ENCODE measurements at regions not wholly inside any gene's neighbourhood (a gene's known extent, or its start where the extent isn't known, plus 50 kb on each side); places are given as distances from the start of the nearest gene placed in this dataset.

GRCh38 chrX:15072259-15072658, 197.6 kb downstream of the ASB9 start:
- in situ Hi-C loops (cut with MboI) (no loop called here), intact Hi-C loops (cut with micrococcal nuclease) (no loop called here)
- H3K4me3 ChIP-seq = no peak overlapping the region
- DNase-seq (ENCODE audit: extremely low read depth in 1 of 4, low spot score in 3 of 4) = no peak
- no peak for ATAC-seq
- H3K4me2 ChIP-seq (ENCODE audit: insufficient read depth, low read length) = no peak overlapping the region
- FAIRE-seq = no peak
- 6% methylated on average over 3 of the region's 3 CpGs for WGBS (ENCODE audit: insufficient coverage, low coverage, missing lambda C conversion rate)
- H2AFZ ChIP-seq (ENCODE audit: low read depth, low read length) = no peak overlapping the region
- TF ChIP-seq ETV6 (IDR thresholded peaks at IDR 0.05; ENCODE audit: borderline replicate concordance in 1 of 2, low read depth in 2 of 2, low read length in 1 of 2) = no peak
- TF ChIP-seq ETV6 (CRISPR knock-in tag; IDR thresholded peaks at IDR 0.05; ENCODE audit: borderline replicate concordance) = no peak
- TF ChIP-seq FOS (IDR thresholded peaks at IDR 0.05; ENCODE audit: extremely low read depth, insufficient read length) = no peak
- TF ChIP-seq ZNF584 (CRISPR knock-in tag; IDR thresholded peaks at IDR 0.05; ENCODE audit: low read depth) = no peak
- TF ChIP-seq HMGN3 (IDR thresholded peaks at IDR 0.05; ENCODE audit: borderline replicate concordance, extremely low read depth, insufficient read length, low read depth, low read length) = no peak
- ChIA-PET POLR2A (no interaction called here), CTCF (ENCODE audit: low intra/inter-chr PET ratio) (no interaction called here)
- no peak overlapping the region for H3K27ac ChIP-seq (ENCODE audit: extremely low read depth, low read depth, low read length)
- no peaks in the 10 kb centered on the region for H3K9me1 ChIP-seq (ENCODE audit: control insufficient read depth, insufficient read depth, low read length)
- H3K4me1 ChIP-seq (replicated peaks in 1 of 2; ENCODE audit: control insufficient read depth in 2 of 2, insufficient read depth in 2 of 2, low read length in 2 of 2) = no peaks in the 10 kb centered on the region
- H3K9me3 ChIP-seq (replicated peaks; ENCODE audit: control insufficient read depth, insufficient read depth, low read depth, low read length) = no peaks in the 10 kb centered on the region
- BruUV-seq (replicated peaks) = no TSS peak
- no peaks in the 10 kb centered on the region for H3K27me3 ChIP-seq (ENCODE audit: control insufficient read depth in 2 of 2, insufficient read depth in 2 of 2, low read length in 2 of 2)
- no peaks in the 10 kb centered on the region for H3K79me2 ChIP-seq (ENCODE audit: control insufficient read depth, insufficient read depth, low read length)
- no peaks in the 10 kb centered on the region for H4K20me1 ChIP-seq (replicated peaks; ENCODE audit: control insufficient read depth, insufficient read depth, low read length)
- H3K36me3 ChIP-seq (ENCODE audit: control insufficient read depth, insufficient read depth, low read length) = no peaks in the 10 kb centered on the region
- H3K9ac ChIP-seq (ENCODE audit: insufficient read depth in 1 of 2, low read depth in 2 of 2, low read length in 2 of 2) = no peak overlapping the region

- CTCF ChIA-PET (ENCODE audit: low intra/inter-chr PET ratio) = no interaction called here
- no peaks in the 10 kb centered on the region for H3K9me1 ChIP-seq (ENCODE audit: control insufficient read depth, insufficient read depth, low read length)
- H3K4me1 ChIP-seq (replicated peaks in 1 of 2; ENCODE audit: control insufficient read depth in 2 of 2, insufficient read depth in 2 of 2, low read length in 2 of 2) = no peaks in the 10 kb centered on the region
- H3K36me3 ChIP-seq (ENCODE audit: control insufficient read depth, insufficient read depth, low read length) = no peaks in the 10 kb centered on the region
- DNase-seq (ENCODE audit: extremely low read depth in 1 of 4, low spot score in 3 of 4) (no peak), FAIRE-seq (no peak), ATAC-seq (no peak)
- intact Hi-C loops (cut with micrococcal nuclease) (no loop called here), in situ Hi-C loops (cut with MboI) (no loop called here)
- H4K20me1 ChIP-seq (replicated peaks; ENCODE audit: control insufficient read depth, insufficient read depth, low read length) = no peaks in the 10 kb centered on the region
- WGBS (ENCODE audit: insufficient coverage, low coverage, missing lambda C conversion rate) = 0% methylated on average over 2 of the region's 2 CpGs
- POLR2A ChIA-PET = no interaction called here
- H3K27ac ChIP-seq (ENCODE audit: extremely low read depth, low read depth, low read length) = no peak overlapping the region
- no peak overlapping the region for H2AFZ ChIP-seq (ENCODE audit: low read depth, low read length)
- BruUV-seq (replicated peaks) = no TSS peak
- 0 out of 4 replicates have a peak, but pooled peaks of 1 of the 2 experiments have one; percentile 3 for TF ChIP-seq RAD21 (CRISPR knock-in tag; conservative IDR thresholded peaks at IDR 0.05 in 1 of 2, IDR thresholded peaks at IDR 0.05 in 1 of 2)
- TF ChIP-seq, protein P1, sequence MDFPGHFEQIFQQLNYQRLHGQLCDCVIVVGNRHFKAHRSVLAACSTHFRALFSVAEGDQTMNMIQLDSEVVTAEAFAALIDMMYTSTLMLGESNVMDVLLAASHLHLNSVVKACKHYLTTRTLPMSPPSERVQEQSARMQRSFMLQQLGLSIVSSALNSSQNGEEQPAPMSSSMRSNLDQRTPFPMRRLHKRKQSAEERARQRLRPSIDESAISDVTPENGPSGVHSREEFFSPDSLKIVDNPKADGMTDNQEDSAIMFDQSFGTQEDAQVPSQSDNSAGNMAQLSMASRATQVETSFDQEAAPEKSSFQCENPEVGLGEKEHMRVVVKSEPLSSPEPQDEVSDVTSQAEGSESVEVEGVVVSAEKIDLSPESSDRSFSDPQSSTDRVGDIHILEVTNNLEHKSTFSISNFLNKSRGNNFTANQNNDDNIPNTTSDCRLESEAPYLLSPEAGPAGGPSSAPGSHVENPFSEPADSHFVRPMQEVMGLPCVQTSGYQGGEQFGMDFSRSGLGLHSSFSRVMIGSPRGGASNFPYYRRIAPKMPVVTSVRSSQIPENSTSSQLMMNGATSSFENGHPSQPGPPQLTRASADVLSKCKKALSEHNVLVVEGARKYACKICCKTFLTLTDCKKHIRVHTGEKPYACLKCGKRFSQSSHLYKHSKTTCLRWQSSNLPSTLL (IDR thresholded peaks at IDR 0.05) = no peak
- H3K79me2 ChIP-seq (ENCODE audit: control insufficient read depth, insufficient read depth, low read length) = no peaks in the 10 kb centered on the region
- no peaks in the 10 kb centered on the region for H3K9me3 ChIP-seq (replicated peaks; ENCODE audit: control insufficient read depth, insufficient read depth, low read depth, low read length)
- H3K4me2 ChIP-seq (ENCODE audit: insufficient read depth, low read length) = no peak overlapping the region
- H3K4me3 ChIP-seq = no peak overlapping the region
- H3K27me3 ChIP-seq (ENCODE audit: control insufficient read depth in 2 of 2, insufficient read depth in 2 of 2, low read length in 2 of 2) = no peaks in the 10 kb centered on the region
- no peak overlapping the region for H3K9ac ChIP-seq (ENCODE audit: insufficient read depth in 1 of 2, low read depth in 2 of 2, low read length in 2 of 2)
These were observed 186.3 kb downstream of the MOSPD2 start for GRCh38 chrX:15059474-15059873.

All from K562 (cell line).